ENCODE measurements at regions not wholly inside any gene's neighbourhood (a gene's known extent, or its start where the extent isn't known, plus 50 kb on each side); places are given as distances from the start of the nearest gene placed in this dataset.

GRCh38 chr15:66651198-66651597 is 50.8 kb upstream of the SMAD6 start:
- no peaks in the 10 kb centered on the region for H3K9me3 ChIP-seq (ENCODE audit: insufficient read depth, low read length)
- H3K4me3 ChIP-seq (ENCODE audit: low read length) = no peak overlapping the region
- no peaks in the 10 kb centered on the region for H3K4me1 ChIP-seq (ENCODE audit: low read length)
- H2AFZ ChIP-seq (ENCODE audit: low read depth, low read length) = no peak overlapping the region
- H4K20me1 ChIP-seq (ENCODE audit: insufficient read depth, low read length) = no peaks in the 10 kb centered on the region
- no peak overlapping the region for H3K27ac ChIP-seq (ENCODE audit: low read length)
- H3K79me2 ChIP-seq (ENCODE audit: low read length) = no peaks in the 10 kb centered on the region
- H3K36me3 ChIP-seq (replicated peaks; ENCODE audit: low read depth, low read length) = no peaks in the 10 kb centered on the region
- no peaks in the 10 kb centered on the region for H3K27me3 ChIP-seq (ENCODE audit: low read depth, low read length)
- TF ChIP-seq EZH2phosphoT487 (IDR thresholded peaks at IDR 0.05; ENCODE audit: low read depth) = no peak
- TF ChIP-seq CTCF (IDR thresholded peaks at IDR 0.05; ENCODE audit: low read depth, low read length) = no peak
- no peak overlapping the region for H3K9ac ChIP-seq (ENCODE audit: low read length)
- no peak overlapping the region for H3K4me2 ChIP-seq (ENCODE audit: low read length)

DNA sequence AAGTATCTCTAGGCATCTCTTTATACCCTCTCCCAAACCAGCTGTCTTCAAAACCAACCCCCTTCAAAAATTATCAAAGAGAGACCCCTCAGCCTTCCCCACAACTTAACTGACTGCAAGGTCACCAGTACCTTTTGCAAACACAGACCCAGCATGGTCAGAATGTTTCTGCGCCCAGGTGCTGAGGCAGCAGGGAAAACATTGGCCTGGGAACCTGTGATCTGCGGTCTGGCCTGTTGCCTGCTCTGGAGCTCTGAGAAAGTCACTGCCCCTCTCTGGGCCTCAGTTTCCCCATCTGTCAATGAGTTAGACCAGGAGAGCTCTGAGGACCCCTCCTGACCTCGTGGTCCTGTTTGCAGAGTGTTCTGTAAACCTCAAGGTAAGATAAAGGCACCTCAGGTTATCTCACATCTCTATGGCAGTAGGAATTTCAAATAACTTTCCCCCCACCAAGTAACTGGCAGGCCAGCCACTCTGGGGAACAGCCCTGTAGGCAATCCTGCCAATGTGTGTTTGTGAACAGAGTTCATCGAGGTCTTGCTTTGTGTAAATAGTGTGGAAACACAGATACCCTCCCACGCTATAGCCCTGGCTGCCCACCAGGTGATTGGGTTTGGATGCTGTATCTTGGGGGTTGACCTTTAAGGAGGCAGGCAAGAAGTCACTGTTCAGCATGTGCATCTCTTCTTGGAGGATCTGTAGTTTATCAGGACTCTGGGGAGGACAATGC is 50.0 kb upstream of the SMAD6 start:
- TF ChIP-seq EZH2phosphoT487 (IDR thresholded peaks at IDR 0.05; ENCODE audit: low read depth) = no peak
- TF ChIP-seq CTCF (IDR thresholded peaks at IDR 0.05; ENCODE audit: low read depth, low read length) = no peak
- H3K4me3 ChIP-seq (ENCODE audit: low read length) = no peak overlapping the region
- H3K9me3 ChIP-seq (ENCODE audit: insufficient read depth, low read length) = no peaks in the 10 kb centered on the region
- H3K27me3 ChIP-seq (ENCODE audit: low read depth, low read length) = no peaks in the 10 kb centered on the region
- no peak overlapping the region for H3K27ac ChIP-seq (ENCODE audit: low read length)
- no peaks in the 10 kb centered on the region for H3K36me3 ChIP-seq (replicated peaks; ENCODE audit: low read depth, low read length)
- H3K79me2 ChIP-seq (ENCODE audit: low read length) = no peaks in the 10 kb centered on the region
- no peak overlapping the region for H3K4me2 ChIP-seq (ENCODE audit: low read length)
- H3K9ac ChIP-seq (ENCODE audit: low read length) = no peak overlapping the region
- no peaks in the 10 kb centered on the region for H4K20me1 ChIP-seq (ENCODE audit: insufficient read depth, low read length)
- no peaks in the 10 kb centered on the region for H3K4me1 ChIP-seq (ENCODE audit: low read length)
- H2AFZ ChIP-seq (ENCODE audit: low read depth, low read length) = no peak overlapping the region

All from OCI-LY3 (cell line).